SIG-M5 (cell line): ENCODE measurements at regions not wholly inside any gene's neighbourhood (a gene's known extent, or its start where the extent isn't known, plus 50 kb on each side); places are given as distances from the start of the nearest gene placed in this dataset.
"Not testable (repeated sequence)": the region's sequence is repeated elsewhere in the genome, so short reads cannot be mapped to it uniquely, and the experiment has no call there.

Experiments used
- DNase-seq: peaks from one replicate; lab custom pipeline; 2025; lab: John Stamatoyannopoulos, UW

DNA sequence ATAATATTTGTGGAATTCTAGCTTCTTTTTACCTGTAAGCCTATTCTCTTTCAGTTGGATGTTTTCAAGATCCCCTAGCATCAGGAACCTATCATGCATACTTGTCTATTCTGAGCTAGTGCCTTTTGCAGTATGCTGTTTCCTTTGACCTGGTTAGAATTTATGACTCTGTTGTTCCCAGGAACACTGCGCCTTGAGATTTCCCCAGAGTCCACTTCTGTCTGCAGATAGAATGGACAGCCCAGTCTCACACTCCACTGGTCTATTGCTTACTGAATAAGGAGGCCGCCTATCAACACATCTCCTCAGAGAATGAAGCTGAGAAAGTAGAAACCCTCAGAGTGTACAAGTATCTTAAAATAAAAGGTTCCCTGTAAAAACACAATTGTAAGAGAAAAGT lies 465.1 kb upstream of the GALNTL6 start:
- DNase-seq = no peak

DNA sequence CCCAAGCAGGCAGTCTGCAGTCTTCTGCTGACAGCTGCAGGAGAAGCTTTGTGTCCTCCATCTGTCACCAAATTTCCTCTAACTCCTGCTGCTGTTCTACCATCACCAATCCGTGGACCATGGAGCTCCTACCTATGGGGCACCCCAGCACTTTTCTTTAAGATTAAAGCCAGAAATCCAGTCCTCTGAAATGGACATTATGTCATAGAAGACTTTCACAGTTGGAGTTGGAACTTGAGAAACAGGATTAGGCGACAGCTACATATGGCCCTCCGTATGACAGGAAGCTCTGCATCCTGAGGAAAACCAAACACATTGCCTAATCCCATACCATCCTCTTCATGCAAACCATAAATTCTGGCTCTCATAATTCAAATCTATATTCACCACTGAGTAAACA lies 470.6 kb upstream of the GALNTL6 start:
- DNase-seq = no peak

DNA sequence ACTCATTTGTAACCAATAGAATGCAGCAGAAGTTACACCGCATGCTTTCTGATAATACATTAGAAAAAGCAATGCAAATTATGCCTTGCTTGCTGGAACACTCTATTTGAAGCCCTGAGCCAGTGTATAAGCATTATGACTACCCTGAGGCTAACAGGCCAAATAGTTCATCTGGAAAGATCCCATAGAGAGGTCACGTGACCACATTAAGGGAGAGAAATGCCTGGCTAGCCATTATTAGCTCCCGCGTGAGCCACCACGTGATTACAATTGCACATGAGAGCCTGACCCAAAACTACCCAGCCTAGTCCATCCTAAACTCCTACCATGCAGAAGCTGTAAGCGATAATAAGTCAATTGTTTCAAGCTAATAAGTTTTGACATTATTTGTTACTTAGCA lies 472.9 kb upstream of the GALNTL6 start:
- DNase-seq = no peak

DNA sequence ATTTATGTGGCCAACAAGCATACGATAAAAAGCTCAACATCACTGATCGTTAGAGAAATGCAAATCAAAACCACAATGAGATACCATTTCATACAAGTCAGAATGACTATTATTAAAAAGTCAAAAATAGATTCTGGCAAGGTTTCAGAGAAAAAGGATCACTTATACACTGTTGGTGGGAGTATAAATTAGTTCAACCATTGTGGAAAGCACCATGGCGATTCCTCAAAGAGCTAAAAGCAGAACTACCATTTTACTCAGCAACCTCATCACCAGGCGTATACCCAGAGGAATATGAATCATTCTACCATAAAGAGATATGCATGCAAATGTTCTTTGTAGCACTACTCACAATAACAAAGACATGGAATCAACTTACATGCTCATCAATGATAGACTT lies 478.7 kb upstream of the GALNTL6 start:
- DNase-seq = no peak

DNA sequence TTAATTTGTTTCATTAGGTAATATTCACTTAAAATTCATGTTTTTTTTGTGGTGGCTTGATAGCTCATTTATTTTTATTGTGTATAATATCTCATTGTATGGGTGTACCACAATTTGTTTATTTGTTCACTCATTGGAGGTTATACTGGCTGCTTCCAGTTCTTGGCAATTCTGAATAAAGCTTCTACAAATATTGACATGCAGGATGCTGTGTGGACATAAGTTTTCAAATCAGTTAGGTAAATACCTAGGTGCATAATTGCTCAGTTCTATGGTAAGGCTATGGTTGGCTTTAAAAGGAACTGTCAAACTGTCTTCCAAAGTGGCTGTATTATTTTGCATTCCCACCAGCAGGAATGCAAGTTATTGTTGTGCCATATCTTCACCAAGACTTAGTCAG lies 504.5 kb upstream of the GALNTL6 start:
- no peak for DNase-seq

DNA sequence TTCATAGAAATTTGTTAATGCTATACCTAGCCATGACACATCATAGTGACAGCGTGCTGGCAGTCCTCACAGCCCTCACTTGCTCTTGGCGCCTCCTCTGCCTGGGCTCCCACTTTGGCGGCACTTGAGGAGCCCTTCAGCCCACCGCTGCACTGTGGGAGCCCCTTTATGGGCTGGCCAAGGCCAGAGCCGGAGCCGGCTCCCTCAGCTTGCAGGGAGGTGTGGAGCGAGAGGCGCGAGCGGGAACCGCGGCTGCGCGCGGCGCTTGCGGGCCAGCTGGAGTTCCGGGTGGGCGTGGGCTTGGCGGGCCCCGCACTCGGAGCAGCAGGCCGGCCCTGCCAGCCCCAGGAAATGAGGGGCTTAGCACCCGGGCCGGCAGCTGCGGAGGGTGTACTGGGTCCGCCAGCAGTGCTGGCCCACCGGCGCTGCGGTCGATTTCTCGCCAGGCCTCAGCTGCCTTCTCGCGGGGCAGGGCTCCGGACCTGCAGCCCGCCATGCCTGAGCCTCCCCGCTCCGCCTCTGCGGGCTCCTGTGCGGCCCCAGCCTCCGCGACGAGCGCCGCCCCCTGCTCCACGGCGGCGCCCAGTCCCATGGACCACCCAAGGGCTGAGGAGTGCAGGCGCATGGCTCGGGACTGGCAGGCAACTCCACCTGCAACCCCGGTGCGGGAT lies 515.0 kb upstream of the GALNTL6 start:
- not testable (repeated sequence) for DNase-seq

DNA sequence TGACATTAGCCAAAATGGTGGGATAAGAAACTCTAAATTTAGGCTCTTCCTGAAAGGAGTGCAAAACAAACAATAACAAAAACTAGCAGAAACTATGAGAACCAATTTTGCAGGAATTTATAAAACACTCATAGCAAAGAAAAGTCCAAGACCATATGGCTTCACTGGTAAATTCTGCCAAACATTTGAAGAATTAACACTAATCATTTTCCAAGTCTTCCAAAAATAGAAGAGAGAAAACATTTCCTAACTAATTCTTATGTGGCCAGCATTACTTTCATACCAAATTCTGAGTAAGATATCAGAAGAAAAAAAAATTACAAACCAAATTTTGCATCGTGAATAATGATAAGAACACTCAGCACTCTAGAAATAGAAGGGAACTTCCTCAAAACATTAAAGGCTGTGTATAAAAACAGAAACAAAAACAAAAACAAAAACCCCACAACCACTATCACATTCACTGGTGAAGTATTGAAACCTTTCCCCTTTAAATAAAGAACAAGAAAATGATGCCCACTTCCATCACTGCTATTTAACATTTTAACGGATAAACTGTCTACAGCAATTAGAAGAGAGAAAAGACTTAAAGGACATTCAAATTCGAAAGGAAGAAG lies 524.3 kb upstream of the GALNTL6 start:
- no peak for DNase-seq

DNA sequence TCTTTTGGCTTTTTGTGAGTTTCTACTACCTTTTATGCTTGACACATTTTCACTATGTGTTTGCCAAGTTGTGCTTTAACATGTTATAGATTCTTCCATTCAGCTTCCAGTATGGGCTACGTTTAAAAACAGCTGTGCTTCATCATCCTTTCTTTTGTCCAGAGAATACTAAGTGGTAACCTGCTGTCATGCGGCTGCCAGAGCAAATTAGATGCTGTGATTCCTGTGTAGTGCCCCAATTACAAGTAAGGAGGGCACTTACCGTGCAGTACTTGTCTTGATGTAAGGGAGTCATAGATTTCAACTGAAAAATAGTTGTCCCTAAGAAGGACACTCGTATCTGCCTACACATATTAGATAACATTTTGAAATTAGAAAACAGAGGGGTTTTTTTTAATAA lies 531.8 kb upstream of the GALNTL6 start:
- DNase-seq = no peak

DNA sequence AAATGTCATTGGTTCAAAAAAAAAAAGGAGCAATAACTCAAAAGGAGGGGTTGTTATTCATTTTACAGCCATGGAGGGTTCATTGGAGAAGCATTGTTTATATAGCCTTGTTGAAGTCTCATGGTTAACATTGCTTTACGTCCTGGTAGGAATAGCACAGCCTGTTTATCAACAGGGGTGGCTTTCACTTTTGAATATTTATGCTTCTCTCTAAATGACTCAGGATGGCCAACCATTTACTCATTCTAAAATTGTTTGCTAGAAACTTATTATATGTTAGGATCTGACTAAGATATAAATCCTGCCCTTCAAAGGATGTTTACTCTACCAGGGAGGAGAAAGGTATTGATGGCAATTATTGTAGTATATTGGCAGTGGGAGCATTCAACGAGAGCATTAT lies 534.1 kb upstream of the GALNTL6 start:
- no peak for DNase-seq

DNA sequence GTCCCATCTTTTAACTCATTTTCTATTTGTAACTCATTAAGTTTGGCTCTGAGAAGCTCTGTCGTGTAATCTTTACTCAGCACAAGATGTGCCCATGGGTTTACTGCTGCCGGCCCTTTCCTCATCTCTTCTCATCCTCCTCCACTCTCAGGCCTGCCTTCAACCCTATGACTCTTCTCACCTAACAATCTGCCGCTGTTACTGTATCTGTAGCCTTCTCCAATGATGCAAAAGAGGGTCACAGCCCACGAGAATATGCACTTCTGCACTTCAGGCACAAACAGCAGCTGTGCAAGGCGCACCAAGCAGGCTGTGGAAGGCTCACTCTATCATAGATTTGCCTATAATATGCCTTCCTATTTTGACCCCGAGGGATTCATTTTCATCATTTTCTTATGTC lies 546.5 kb upstream of the GALNTL6 start:
- no peak for DNase-seq

DNA sequence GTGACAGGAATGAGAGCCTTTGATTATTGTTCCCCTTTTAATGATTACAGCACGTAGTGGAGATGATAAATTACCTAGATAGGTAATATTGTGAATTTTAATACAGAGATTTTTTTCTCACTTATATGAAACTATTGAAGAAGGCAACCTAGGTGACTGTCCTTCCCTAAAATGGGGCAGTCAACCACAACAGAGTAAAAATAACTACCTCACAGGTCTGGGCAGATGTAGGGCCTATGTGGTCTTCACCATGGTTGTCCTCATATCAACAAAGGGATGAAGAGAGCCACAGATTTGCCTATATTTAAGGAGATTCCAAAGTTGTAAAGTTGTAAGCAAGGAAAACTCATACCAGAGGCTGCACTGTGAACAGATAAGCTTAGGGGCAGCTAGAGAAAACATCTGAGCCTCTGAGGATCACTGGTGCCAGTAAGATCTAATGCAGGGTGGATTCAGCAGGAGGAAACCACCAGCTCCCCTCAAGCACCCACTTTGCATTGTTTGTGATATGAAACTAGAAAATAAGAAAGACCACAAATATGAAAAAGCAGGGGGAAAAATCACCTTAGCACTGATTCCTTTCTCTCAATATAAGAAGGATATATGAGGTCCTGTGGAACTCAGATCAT lies 547.9 kb upstream of the GALNTL6 start:
- DNase-seq = no peak

DNA sequence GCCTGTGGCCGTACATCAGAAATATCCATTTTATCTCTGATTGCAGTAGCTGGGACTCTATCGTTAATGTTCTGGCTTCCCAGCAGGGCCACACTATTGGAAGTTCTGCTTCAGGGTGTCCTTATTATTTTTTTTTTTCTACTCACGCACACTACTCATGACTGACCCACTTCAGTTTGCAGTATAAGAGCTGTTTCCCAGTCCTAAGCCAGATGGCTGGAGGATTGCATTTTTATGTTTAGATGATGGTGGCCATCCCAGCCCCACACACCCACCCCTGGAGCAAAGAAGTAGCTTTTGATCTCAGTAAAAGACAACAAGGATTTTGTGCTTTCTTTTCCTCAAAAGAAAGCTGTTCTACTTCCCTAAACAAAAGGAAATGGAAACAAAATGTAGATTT lies 557.0 kb upstream of the GALNTL6 start:
- DNase-seq = no peak

DNA sequence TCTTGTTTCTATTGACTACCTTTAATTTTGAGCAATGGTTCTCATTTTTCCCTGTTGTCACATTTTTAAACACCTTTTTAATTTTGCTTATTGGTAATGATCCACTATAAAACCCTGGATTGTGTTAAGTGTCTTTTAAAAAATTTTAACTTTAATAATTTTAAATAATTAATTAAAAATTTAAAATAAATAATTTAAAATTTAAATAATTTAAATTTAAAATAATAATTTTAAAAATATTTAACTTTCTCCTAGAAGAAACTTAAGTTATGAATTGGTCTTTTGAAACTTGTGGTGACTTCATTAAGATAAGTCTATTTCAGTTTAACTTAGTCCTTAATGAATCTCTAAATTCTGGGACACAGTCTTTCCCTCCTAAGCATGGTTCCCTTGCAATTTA lies 566.3 kb upstream of the GALNTL6 start:
- no peak for DNase-seq

DNA sequence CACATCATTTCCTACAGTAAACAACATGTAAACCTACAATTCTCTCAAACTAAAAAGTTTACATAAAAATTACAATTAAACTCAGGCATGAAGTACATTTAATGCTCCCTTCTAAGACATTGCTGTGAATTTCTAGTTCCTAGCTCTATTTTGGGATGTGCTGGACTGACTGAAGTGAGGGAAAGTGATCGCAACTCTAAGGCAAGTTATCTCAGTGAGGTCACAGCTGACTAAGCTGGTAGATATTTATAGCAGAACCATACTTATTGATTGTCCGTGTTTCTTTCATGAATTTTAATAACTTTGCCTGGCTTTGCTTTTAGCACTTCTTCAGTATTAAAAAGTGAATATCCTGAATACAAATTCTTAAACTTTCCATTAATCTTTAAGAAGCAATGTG lies 570.4 kb upstream of the GALNTL6 start:
- no peak for DNase-seq

DNA sequence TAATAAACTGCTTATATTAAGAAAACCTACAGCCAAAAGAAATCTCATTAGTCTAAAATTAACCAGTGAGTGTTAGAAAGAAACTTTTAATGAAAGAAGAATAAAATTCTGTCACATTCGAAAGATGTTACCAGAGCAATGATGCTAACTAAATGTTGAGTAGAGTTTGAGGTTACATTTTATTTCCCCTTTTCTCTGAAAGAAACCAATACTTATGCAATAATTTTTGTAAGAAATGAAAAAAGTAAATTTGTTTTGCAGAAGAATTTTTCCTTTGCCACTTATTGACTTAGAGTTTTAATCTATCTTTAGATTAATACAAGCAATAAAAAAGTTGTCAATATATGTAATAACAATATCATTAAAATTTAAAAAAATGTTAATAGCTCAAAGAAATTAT lies 574.0 kb upstream of the GALNTL6 start:
- DNase-seq = peak; percentile 3

DNA sequence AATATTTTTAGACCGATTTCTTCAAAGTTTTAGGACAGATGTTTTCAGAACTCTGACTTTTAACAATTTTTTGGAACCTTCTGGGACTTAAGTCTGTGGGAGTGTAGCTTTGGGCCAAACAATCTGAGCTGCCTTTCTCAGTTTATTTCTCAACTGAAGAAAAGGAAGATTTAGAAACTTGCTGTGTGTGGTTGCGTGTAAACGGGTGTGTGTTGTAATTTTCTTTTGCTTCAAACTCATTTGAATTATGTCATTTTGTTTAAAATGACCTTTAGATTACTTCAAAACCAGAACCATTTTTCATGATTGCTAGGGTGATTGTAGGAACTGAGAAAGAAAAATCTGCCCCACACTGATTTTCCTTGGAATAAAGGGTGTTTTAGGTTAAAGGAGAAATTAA lies 577.7 kb upstream of the GALNTL6 start:
- DNase-seq = no peak

DNA sequence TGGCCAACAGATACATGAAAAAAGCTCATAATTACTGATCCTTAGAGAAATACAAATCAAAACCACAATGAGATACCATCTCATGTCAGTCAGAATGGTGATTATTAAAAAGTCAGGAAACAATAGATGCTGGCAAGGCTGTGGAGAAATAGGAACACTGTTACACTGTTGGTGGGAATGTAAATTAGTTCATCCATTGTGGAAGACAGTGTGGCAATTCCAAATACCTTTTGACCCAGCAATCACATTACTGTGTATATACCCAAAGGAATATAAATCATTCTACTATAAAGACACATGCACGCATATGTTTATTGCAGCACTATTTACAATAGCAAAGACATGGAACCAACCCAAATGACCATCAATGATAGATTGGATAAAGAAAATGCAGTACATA lies 583.9 kb upstream of the GALNTL6 start:
- not testable (repeated sequence) for DNase-seq

DNA sequence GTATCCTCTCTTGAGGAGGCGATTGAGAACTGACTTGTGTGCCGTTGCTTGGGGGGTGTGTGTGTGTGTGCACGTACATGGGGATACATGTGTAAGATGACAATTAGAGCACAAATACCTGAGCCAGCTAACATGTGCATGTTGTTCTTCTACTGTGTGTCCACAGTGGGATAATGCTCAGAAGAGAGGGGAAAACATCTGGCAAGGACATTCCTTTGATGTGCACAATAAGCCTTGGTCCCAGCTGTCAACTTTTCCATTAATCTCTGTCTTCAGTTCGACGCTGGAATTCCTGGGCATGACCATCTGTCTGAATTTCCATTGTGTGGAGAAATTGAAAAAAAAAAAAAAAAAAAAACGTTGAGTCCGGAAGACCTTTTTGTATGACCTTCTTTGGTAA lies 592.0 kb upstream of the GALNTL6 start:
- DNase-seq = no peak

DNA sequence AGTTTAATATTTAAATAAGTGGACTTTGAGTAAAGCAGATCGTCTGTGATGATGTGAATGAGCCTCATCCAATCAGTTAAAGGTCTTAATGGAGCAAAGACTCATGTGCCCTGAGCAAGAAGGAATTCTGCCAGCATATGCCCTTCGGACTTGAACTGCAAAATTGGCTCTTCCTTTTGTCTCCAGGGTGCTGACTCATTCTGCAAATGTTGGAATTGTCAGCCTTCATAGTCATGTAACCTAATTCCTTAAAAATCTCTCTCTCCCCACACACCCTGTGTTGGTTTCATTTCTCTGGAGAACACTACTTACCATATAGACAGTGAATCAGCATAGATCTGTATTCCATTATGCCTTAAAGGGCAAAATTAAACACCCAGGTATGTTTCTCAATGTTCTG lies 609.8 kb upstream of the GALNTL6 start:
- DNase-seq = no peak

DNA sequence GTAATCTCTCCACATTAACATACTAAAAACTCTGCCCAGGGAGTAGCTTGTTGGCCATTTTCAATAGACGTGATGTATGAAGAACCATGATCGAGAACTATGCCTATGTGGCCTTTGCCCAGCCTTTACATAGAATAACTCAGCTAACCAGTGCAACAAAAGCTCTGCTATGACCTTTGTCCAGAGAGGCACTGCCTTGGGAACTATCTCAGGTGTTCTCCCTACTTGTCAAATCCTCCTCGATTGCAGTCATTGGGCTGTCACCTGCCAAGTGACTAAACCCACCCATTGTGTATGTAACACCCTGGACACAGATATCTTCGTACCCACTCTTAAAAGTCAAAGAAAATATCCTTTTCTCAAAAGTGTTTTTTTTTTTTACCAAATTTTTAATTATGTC lies 610.3 kb upstream of the GALNTL6 start:
- DNase-seq = no peak

DNA sequence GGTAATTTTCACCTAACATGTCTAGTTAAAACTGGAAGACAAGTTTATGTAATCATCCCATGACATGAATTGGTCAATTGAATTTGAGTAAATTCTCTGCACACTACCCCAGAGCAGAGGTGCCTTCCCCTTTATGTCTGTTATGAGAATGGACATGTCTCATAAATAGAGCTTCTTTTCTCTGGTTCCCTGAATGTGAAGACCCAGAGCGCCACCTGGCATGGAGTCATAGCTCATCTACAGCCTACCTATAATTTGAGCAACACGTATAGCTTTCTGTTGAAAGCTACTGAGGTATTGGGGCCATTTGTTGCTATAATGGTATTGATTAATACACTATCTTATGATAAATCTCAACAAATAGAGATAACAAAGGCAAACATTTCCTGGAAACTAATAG lies 626.5 kb upstream of the GALNTL6 start:
- no peak for DNase-seq

DNA sequence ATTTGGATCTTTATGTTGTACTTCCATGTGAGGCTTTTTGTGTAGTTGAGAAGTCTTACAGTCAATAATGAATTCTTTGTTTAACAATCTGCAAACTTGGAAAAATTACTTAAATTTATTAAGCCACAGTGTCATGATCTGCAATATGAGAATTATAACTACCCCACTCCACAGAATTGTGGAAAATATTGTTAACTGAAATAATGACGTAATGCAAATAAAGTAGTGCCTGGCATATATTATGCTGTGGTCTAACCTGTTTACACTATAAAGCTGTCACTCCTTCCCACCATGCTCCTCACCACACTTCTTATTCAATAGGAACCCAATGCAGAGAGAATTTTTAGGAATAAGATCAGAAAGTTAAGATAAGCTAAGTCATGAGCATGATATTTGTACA lies 632.1 kb upstream of the GALNTL6 start:
- no peak for DNase-seq

DNA sequence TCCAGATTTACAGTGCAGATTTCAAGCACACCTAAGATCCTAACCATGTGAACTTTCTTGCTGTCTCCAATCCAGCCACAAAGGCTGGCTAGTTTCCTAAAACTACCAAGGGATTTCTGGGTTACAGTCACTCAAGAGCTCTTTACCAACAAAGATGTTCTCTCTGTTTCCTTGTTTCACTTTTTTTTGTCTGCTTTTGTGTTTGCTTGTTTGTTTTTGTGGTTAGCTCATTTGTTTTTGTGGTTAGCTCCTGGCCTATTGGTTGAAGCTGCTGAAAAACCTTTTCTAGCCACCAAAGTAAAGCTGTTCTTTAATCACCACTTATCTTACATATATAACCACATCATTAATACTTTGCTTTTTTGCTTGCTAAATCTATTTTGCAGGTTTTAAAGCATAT lies 642.5 kb upstream of the GALNTL6 start:
- DNase-seq = no peak

DNA sequence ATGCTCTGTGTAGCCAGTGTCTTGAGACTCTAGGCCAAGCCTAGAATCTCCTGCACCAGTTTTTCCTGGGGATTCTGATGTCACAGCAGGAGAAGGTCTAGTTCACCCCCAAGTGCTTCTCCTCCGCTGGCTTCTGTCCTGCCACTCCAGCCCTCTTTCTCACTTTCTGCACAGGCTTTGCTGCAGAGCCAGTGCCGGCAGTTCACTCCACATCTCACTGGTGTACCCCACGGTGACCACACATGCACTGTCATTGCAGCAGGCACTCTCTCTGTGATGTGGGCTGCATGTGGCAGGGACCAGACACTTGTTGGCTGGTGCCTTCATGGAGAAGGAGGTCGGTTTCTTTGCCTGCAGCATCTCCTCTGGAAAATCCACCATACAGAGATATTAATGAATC lies 643.8 kb upstream of the GALNTL6 start:
- DNase-seq = no peak
